Mesothelial cell of epicardium (in vitro differentiated cells): ENCODE measurements at regions not wholly inside any gene's neighbourhood (a gene's known extent, or its start where the extent isn't known, plus 50 kb on each side); places are given as distances from the start of the nearest gene placed in this dataset.

Source experiments
- DNase-seq, 2 experiments: peaks; one replicate each; pipeline ENCODE4 v3.0.0; 2021; ENCODE audit warnings: low spot score in 2 of 2; ENCODE audit not compliant: unreplicated experiment in 2 of 2
- H3K27ac Mint-ChIP-seq: 2 replicates; pipeline ENCODE4 v1.8.0; 2021; ENCODE audit warnings: mixed read lengths
- H3K27me3 Mint-ChIP-seq: 2 replicates; pipeline ENCODE4 v1.8.0; 2021; ENCODE audit warnings: low read depth, mixed read lengths
- H3K36me3 Mint-ChIP-seq: 2 replicates; pipeline ENCODE4 v1.8.0; 2021; ENCODE audit warnings: mixed read lengths
- H3K4me1 Mint-ChIP-seq: 2 replicates; pipeline ENCODE4 v1.8.0; 2021; ENCODE audit warnings: mixed read lengths
- H3K4me3 Mint-ChIP-seq: 2 replicates; pipeline ENCODE4 v1.8.0; 2021; ENCODE audit warnings: mild to moderate bottlenecking, moderate library complexity, mixed read lengths
- H3K9me3 Mint-ChIP-seq: 2 replicates; pipeline ENCODE4 v1.8.0; 2021; ENCODE audit warnings: mixed read lengths
- CTCF ChIP-seq: fragments of 200-600 bp; sonication (generic); IDR thresholded peaks from one replicate; pipeline ENCODE4 v1.5.0; 2021; ENCODE audit warnings: antibody characterized with exemption; ENCODE audit not compliant: unreplicated experiment

GRCh38 chr17:54282886-54283285 lies 460.2 kb downstream of the KIF2B start:
- Mint-ChIP-seq H3K4me1 (no peaks in the 10 kb centered on the region), H3K4me3 (no peak overlapping the region), H3K9me3 (peaks cover 5% of the 10 kb centered on the region), H3K27me3 (peaks cover 8% of the 10 kb centered on the region), H3K36me3 (no peaks in the 10 kb centered on the region), H3K27ac (no peak overlapping the region)
- no peak for TF ChIP-seq CTCF
- no peak for DNase-seq

GRCh38 chr17:54307351-54307750 lies 484.6 kb downstream of the KIF2B start:
- H3K27me3 Mint-ChIP-seq = no peaks in the 10 kb centered on the region
- H3K27ac Mint-ChIP-seq = no peak overlapping the region
- no peaks in the 10 kb centered on the region for H3K36me3 Mint-ChIP-seq
- H3K4me3 Mint-ChIP-seq = no peak overlapping the region
- no peaks in the 10 kb centered on the region for H3K9me3 Mint-ChIP-seq
- no peak for TF ChIP-seq CTCF
- no peaks in the 10 kb centered on the region for H3K4me1 Mint-ChIP-seq
- no peak for DNase-seq

GRCh38 chr17:54324813-54325212 lies 502.1 kb downstream of the KIF2B start:
- TF ChIP-seq CTCF = no peak
- Mint-ChIP-seq H3K27me3 (no peaks in the 10 kb centered on the region), H3K9me3 (peaks cover 48% of the 10 kb centered on the region), H3K27ac (no peak overlapping the region), H3K36me3 (no peaks in the 10 kb centered on the region), H3K4me1 (no peaks in the 10 kb centered on the region), H3K4me3 (no peak overlapping the region)
- DNase-seq = no peak

- peaks cover 14% of the 10 kb centered on the region for H3K9me3 Mint-ChIP-seq
- no peaks in the 10 kb centered on the region for H3K4me1 Mint-ChIP-seq
- H3K4me3 Mint-ChIP-seq = no peak overlapping the region
- no peak for TF ChIP-seq CTCF
- no peak overlapping the region for H3K27ac Mint-ChIP-seq
- H3K36me3 Mint-ChIP-seq = no peaks in the 10 kb centered on the region
- DNase-seq = no peak
- no peaks in the 10 kb centered on the region for H3K27me3 Mint-ChIP-seq
Observed at GRCh38 chr17:54339731-54340130, 517.0 kb downstream of the KIF2B start.

GRCh38 chr17:54347495-54347894 lies 524.8 kb downstream of the KIF2B start:
- Mint-ChIP-seq H3K9me3 (peaks cover 16% of the 10 kb centered on the region), H3K4me3 (no peak overlapping the region), H3K27ac (no peak overlapping the region), H3K36me3 (no peaks in the 10 kb centered on the region), H3K27me3 (no peaks in the 10 kb centered on the region), H3K4me1 (peaks cover 7% of the 10 kb centered on the region)
- DNase-seq = no peak
- TF ChIP-seq CTCF = no peak

- Mint-ChIP-seq H3K27me3 (no peaks in the 10 kb centered on the region), H3K27ac (no peak overlapping the region), H3K36me3 (no peaks in the 10 kb centered on the region), H3K4me1 (peaks cover 7% of the 10 kb centered on the region), H3K9me3 (peaks cover 16% of the 10 kb centered on the region), H3K4me3 (no peak overlapping the region)
- TF ChIP-seq CTCF = no peak
- DNase-seq = no peak
Observed at GRCh38 chr17:54348234-54348633, 525.5 kb downstream of the KIF2B start.
